ENCODE measurements at regions not wholly inside any gene's neighbourhood (a gene's known extent, or its start where the extent isn't known, plus 50 kb on each side); places are given as distances from the start of the nearest gene placed in this dataset.

- TF ChIP-seq SUZ12 (IDR thresholded peaks at IDR 0.05; ENCODE audit: extremely low read depth, insufficient read depth, insufficient read length) (no peak), ZNF274 (IDR thresholded peaks at IDR 0.05; ENCODE audit: low read depth, low read length) (no peak), YY1 (IDR thresholded peaks at IDR 0.05; ENCODE audit: insufficient read depth, insufficient read length) (no peak)
- Histone ChIP-seq H3K27me3 (ENCODE audit: insufficient read depth, insufficient read length) (no peaks in the 10 kb centered on the region), H3K4me1 (ENCODE audit: insufficient read depth, insufficient read length) (peaks cover 8% of the 10 kb centered on the region), H3K4me3 (ENCODE audit: insufficient read length, low read depth) (no peak overlapping the region), H3K9ac (ENCODE audit: insufficient read length, low read depth) (no peak overlapping the region), H3K9me3 (ENCODE audit: insufficient read depth, low read length) (peaks cover 48% of the 10 kb centered on the region), H3K36me3 (ENCODE audit: insufficient read depth, insufficient read length, low read length) (no peaks in the 10 kb centered on the region)
- DNase-seq (ENCODE audit: low read depth, low spot score), result no peak
Measured at GRCh38 chr12:46671102-46671501, 154.7 kb downstream of the SLC38A4 start.

GRCh38 chr12:46670636-46671035 lies 155.2 kb downstream of the SLC38A4 start:
- Histone ChIP-seq H3K4me3 (ENCODE audit: insufficient read length, low read depth) (no peak overlapping the region), H3K27me3 (ENCODE audit: insufficient read depth, insufficient read length) (no peaks in the 10 kb centered on the region), H3K36me3 (ENCODE audit: insufficient read depth, insufficient read length, low read length) (no peaks in the 10 kb centered on the region), H3K9ac (ENCODE audit: insufficient read length, low read depth) (no peak overlapping the region), H3K9me3 (ENCODE audit: insufficient read depth, low read length) (peaks cover 48% of the 10 kb centered on the region), H3K4me1 (ENCODE audit: insufficient read depth, insufficient read length) (peaks cover 8% of the 10 kb centered on the region)
- no peak for DNase-seq (ENCODE audit: low read depth, low spot score)
- TF ChIP-seq YY1 (IDR thresholded peaks at IDR 0.05; ENCODE audit: insufficient read depth, insufficient read length) (no peak), SUZ12 (IDR thresholded peaks at IDR 0.05; ENCODE audit: extremely low read depth, insufficient read depth, insufficient read length) (no peak), ZNF274 (IDR thresholded peaks at IDR 0.05; ENCODE audit: low read depth, low read length) (no peak)

GRCh38 chr12:46669720-46670119 lies 156.1 kb downstream of the SLC38A4 start:
- peaks cover 48% of the 10 kb centered on the region for H3K9me3 ChIP-seq (ENCODE audit: insufficient read depth, low read length)
- TF ChIP-seq ZNF274 (IDR thresholded peaks at IDR 0.05; ENCODE audit: low read depth, low read length) (no peak), YY1 (IDR thresholded peaks at IDR 0.05; ENCODE audit: insufficient read depth, insufficient read length) (no peak), SUZ12 (IDR thresholded peaks at IDR 0.05; ENCODE audit: extremely low read depth, insufficient read depth, insufficient read length) (no peak)
- H3K4me1 ChIP-seq (ENCODE audit: insufficient read depth, insufficient read length), result peaks cover 8% of the 10 kb centered on the region
- H3K36me3 ChIP-seq (ENCODE audit: insufficient read depth, insufficient read length, low read length), result no peaks in the 10 kb centered on the region
- DNase-seq (ENCODE audit: low read depth, low spot score), result peak; percentile 93
- no peak overlapping the region for H3K4me3 ChIP-seq (ENCODE audit: insufficient read length, low read depth)
- no peaks in the 10 kb centered on the region for H3K27me3 ChIP-seq (ENCODE audit: insufficient read depth, insufficient read length)
- no peak overlapping the region for H3K9ac ChIP-seq (ENCODE audit: insufficient read length, low read depth)

- H3K27me3 ChIP-seq (ENCODE audit: insufficient read depth, insufficient read length), result no peaks in the 10 kb centered on the region
- no peak overlapping the region for H3K4me3 ChIP-seq (ENCODE audit: insufficient read length, low read depth)
- no peak for TF ChIP-seq YY1 (IDR thresholded peaks at IDR 0.05; ENCODE audit: insufficient read depth, insufficient read length)
- TF ChIP-seq SUZ12 (IDR thresholded peaks at IDR 0.05; ENCODE audit: extremely low read depth, insufficient read depth, insufficient read length), result no peak
- TF ChIP-seq ZNF274 (IDR thresholded peaks at IDR 0.05; ENCODE audit: low read depth, low read length), result no peak
- no peak overlapping the region for H3K9ac ChIP-seq (ENCODE audit: insufficient read length, low read depth)
- H3K36me3 ChIP-seq (ENCODE audit: insufficient read depth, insufficient read length, low read length), result no peaks in the 10 kb centered on the region
- DNase-seq (ENCODE audit: low read depth, low spot score), result no peak
- peaks cover 55% of the 10 kb centered on the region for H3K9me3 ChIP-seq (ENCODE audit: insufficient read depth, low read length)
- H3K4me1 ChIP-seq (ENCODE audit: insufficient read depth, insufficient read length), result peaks cover 8% of the 10 kb centered on the region
Measured at GRCh38 chr12:46667551-46667950, 158.2 kb downstream of the SLC38A4 start.

GRCh38 chr12:46664761-46665287 lies 161.0 kb downstream of the SLC38A4 start:
- Histone ChIP-seq H3K4me1 (ENCODE audit: insufficient read depth, insufficient read length) (peaks cover 6% of the 10 kb centered on the region), H3K9me3 (ENCODE audit: insufficient read depth, low read length) (peaks cover 37% of the 10 kb centered on the region)

GRCh38 chr12:46663318-46663717 lies 162.5 kb downstream of the SLC38A4 start:
- no peaks in the 10 kb centered on the region for H3K36me3 ChIP-seq (ENCODE audit: insufficient read depth, insufficient read length, low read length)
- H3K27me3 ChIP-seq (ENCODE audit: insufficient read depth, insufficient read length), result no peaks in the 10 kb centered on the region
- H3K4me3 ChIP-seq (ENCODE audit: insufficient read length, low read depth), result no peak overlapping the region
- peaks cover 22% of the 10 kb centered on the region for H3K9me3 ChIP-seq (ENCODE audit: insufficient read depth, low read length)
- H3K4me1 ChIP-seq (ENCODE audit: insufficient read depth, insufficient read length), result no peaks in the 10 kb centered on the region
- TF ChIP-seq SUZ12 (IDR thresholded peaks at IDR 0.05; ENCODE audit: extremely low read depth, insufficient read depth, insufficient read length) (no peak), YY1 (IDR thresholded peaks at IDR 0.05; ENCODE audit: insufficient read depth, insufficient read length) (no peak)
- no peak overlapping the region for H3K9ac ChIP-seq (ENCODE audit: insufficient read length, low read depth)
- no peak for DNase-seq (ENCODE audit: low read depth, low spot score)

More at GRCh38 chr12:46664761-46665287, 161.0 kb downstream of the SLC38A4 start:
- DNase-seq (ENCODE audit: low read depth, low spot score), result no peak
- TF ChIP-seq SUZ12 (IDR thresholded peaks at IDR 0.05; ENCODE audit: extremely low read depth, insufficient read depth, insufficient read length) (no peak), YY1 (IDR thresholded peaks at IDR 0.05; ENCODE audit: insufficient read depth, insufficient read length) (no peak), ZNF274 (IDR thresholded peaks at IDR 0.05; ENCODE audit: low read depth, low read length) (no peak)
- H3K36me3 ChIP-seq (ENCODE audit: insufficient read depth, insufficient read length, low read length), result no peaks in the 10 kb centered on the region
- no peak overlapping the region for H3K9ac ChIP-seq (ENCODE audit: insufficient read length, low read depth)
- H3K4me3 ChIP-seq (ENCODE audit: insufficient read length, low read depth), result no peak overlapping the region
- H3K27me3 ChIP-seq (ENCODE audit: insufficient read depth, insufficient read length), result no peaks in the 10 kb centered on the region

GRCh38 chr12:46661110-46661845 lies 164.5 kb downstream of the SLC38A4 start:
- peak; percentile 49 for DNase-seq (ENCODE audit: low read depth, low spot score)
- Histone ChIP-seq H3K9me3 (ENCODE audit: insufficient read depth, low read length) (peaks cover 7% of the 10 kb centered on the region; the same call in 1 of the 2 replicates), H3K27me3 (ENCODE audit: insufficient read depth, insufficient read length) (no peaks in the 10 kb centered on the region), H3K4me3 (ENCODE audit: insufficient read length, low read depth) (no peak overlapping the region), H3K4me1 (ENCODE audit: insufficient read depth, insufficient read length) (no peaks in the 10 kb centered on the region), H3K36me3 (ENCODE audit: insufficient read depth, insufficient read length, low read length) (no peaks in the 10 kb centered on the region), H3K9ac (ENCODE audit: insufficient read length, low read depth) (no peak overlapping the region)
- no peak for TF ChIP-seq ZNF274 (IDR thresholded peaks at IDR 0.05; ENCODE audit: low read depth, low read length)
- no peak for TF ChIP-seq YY1 (IDR thresholded peaks at IDR 0.05; ENCODE audit: insufficient read depth, insufficient read length)
- TF ChIP-seq SUZ12 (IDR thresholded peaks at IDR 0.05; ENCODE audit: extremely low read depth, insufficient read depth, insufficient read length), result no peak

All from NT2/D1 (cell line).